HEK293 (cell line): ENCODE measurements at regions not wholly inside any gene's neighbourhood (a gene's known extent, or its start where the extent isn't known, plus 50 kb on each side); places are given as distances from the start of the nearest gene placed in this dataset.

Experiments
- ZNF366 ChIP-seq: fragments of 450-650 bp; formaldehyde crosslinking; conservative IDR thresholded peaks from 2 replicates; pipeline ENCODE4 v1.5.1; 2016; ENCODE audit warnings: missing biosample characterization, missing genetic modification characterization
- ZNF658 ChIP-seq: fragments of 450-650 bp; formaldehyde crosslinking; IDR thresholded peaks from 2 replicates; pipeline ENCODE4; 2016; ENCODE audit warnings: missing biosample characterization, missing genetic modification characterization
- TF ChIP-seq, protein P1 (sequence below): fragments of 450-650 bp; formaldehyde crosslinking; IDR thresholded peaks from 2 replicates; pipeline ENCODE4 v1.5.1; 2016; ENCODE audit warnings: missing biosample characterization, missing genetic modification characterization

DNA sequence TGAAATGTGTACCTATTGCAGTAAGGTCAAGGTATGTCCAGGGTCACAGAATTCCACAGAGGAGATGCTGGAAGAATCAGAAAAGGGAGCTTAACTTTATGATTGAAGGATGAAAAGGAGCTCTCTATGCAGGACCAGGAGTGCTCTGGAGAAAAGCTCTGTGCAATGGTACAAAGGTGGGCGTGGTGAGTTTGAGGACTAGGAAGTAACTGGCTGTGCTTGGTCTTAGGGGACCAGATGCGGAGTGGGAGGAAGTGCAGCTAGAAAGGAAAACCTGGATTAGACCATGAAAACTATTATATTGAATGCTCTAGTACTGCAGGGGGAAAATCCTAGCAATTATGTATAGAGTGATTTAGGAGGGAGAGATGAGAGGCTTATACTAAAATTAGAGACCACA lies 56.8 kb downstream of the BTG1 start:
- TF ChIP-seq ZNF366 (tag by site-specific recombination) = no peak
- TF ChIP-seq, protein P1, sequence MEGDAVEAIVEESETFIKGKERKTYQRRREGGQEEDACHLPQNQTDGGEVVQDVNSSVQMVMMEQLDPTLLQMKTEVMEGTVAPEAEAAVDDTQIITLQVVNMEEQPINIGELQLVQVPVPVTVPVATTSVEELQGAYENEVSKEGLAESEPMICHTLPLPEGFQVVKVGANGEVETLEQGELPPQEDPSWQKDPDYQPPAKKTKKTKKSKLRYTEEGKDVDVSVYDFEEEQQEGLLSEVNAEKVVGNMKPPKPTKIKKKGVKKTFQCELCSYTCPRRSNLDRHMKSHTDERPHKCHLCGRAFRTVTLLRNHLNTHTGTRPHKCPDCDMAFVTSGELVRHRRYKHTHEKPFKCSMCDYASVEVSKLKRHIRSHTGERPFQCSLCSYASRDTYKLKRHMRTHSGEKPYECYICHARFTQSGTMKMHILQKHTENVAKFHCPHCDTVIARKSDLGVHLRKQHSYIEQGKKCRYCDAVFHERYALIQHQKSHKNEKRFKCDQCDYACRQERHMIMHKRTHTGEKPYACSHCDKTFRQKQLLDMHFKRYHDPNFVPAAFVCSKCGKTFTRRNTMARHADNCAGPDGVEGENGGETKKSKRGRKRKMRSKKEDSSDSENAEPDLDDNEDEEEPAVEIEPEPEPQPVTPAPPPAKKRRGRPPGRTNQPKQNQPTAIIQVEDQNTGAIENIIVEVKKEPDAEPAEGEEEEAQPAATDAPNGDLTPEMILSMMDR (tag by site-specific recombination) = no peak
- TF ChIP-seq ZNF658 = no peak
